IMR-90 (cell line): ENCODE measurements at regions not wholly inside any gene's neighbourhood (a gene's known extent, or its start where the extent isn't known, plus 50 kb on each side); places are given as distances from the start of the nearest gene placed in this dataset.

Experiments
- ATAC-seq: fragments of 200-7000 bp; cut with Tn5 transposase; 2 replicates; pipeline ENCODE4 v1.9.1; 2020; ENCODE audit warnings: low read depth, mild to moderate bottlenecking, moderate library complexity
- BruUV-seq: library from RNA; stranded (reverse); fragments of 400-500 nt; replicated peaks from 2 replicates; lab custom pipeline; 2021; lab: Mats Ljungman, UMichigan
- CTCF ChIA-PET: fragments of 300-600 bp; formaldehyde crosslinking; extraction: SDS; loops from one replicate; lab custom pipeline; 2021; ENCODE audit warnings: antibody characterized with exemption; lab: Yijun Ruan, JAX
- POLR2A ChIA-PET: fragments of 300-600 bp; sonication (Branson Sonifier 250); formaldehyde crosslinking; loops from one replicate; lab custom pipeline; 2022; ENCODE audit warnings: antibody characterized with exemption; ENCODE audit not compliant: unreplicated experiment; lab: Charles Lee
- DNase-seq: peaks from one replicate; pipeline ENCODE4 v3.0.0; 2013
- H2AFZ ChIP-seq: replicated peaks from 2 replicates; pipeline ENCODE3; 2013; ENCODE audit warnings: low read length, mild to moderate bottlenecking; ENCODE audit not compliant: poor library complexity
- H2AK5ac ChIP-seq: 2 replicates; pipeline ENCODE4 v1.6.1; 2013; ENCODE audit warnings: low read depth, low read length, inconsistent platforms
- H2AK9ac ChIP-seq: replicated peaks from 2 replicates; pipeline ENCODE3; 2013; ENCODE audit warnings: mild to moderate bottlenecking, low read depth, low read length, moderate library complexity; ENCODE audit not compliant: poor library complexity
- H2BK120ac ChIP-seq: 2 replicates; pipeline ENCODE4 v1.6.1; 2013; ENCODE audit warnings: low read depth, low read length, inconsistent platforms
- H2BK15ac ChIP-seq: 3 replicates; pipeline ENCODE4 v1.6.1; 2013; ENCODE audit warnings: low read depth, low read length, inconsistent platforms
- H2BK20ac ChIP-seq: 2 replicates; pipeline ENCODE4 v1.6.1; 2013; ENCODE audit warnings: low read depth, mild to moderate bottlenecking, inconsistent platforms, low read length, moderate library complexity
- H2BK5ac ChIP-seq: 2 replicates; pipeline ENCODE4 v1.6.1; 2013; ENCODE audit warnings: mild to moderate bottlenecking, low read depth, low read length, inconsistent platforms; ENCODE audit not compliant: poor library complexity, severe bottlenecking
- H3K14ac ChIP-seq: replicated peaks from 2 replicates; pipeline ENCODE4 v1.6.1; 2013; ENCODE audit warnings: low read depth, low read length, inconsistent platforms
- H3K18ac ChIP-seq: 2 replicates; pipeline ENCODE4 v1.6.1; 2013; ENCODE audit warnings: low read depth, low read length, control low read depth
- H3K23ac ChIP-seq: 2 replicates; pipeline ENCODE4 v1.6.1; 2013; ENCODE audit warnings: low read depth, low read length, inconsistent platforms
- H3K27ac ChIP-seq: 2 replicates; pipeline ENCODE4 v1.5.1; 2013; ENCODE audit warnings: mild to moderate bottlenecking, control low read depth, low read length; ENCODE audit not compliant: insufficient read depth
- H3K27me3 ChIP-seq: 2 replicates; pipeline ENCODE4 v1.6.1; 2013; ENCODE audit warnings: low read length; ENCODE audit not compliant: control insufficient read depth, insufficient read depth
- H3K36me3 ChIP-seq: 2 replicates; pipeline ENCODE4 v1.6.1; 2013; ENCODE audit warnings: low read length, mixed read lengths; ENCODE audit not compliant: control insufficient read depth, insufficient read depth
- H3K4ac ChIP-seq: 2 replicates; pipeline ENCODE4 v1.6.1; 2013; ENCODE audit warnings: low read depth, low read length, inconsistent platforms
- H3K4me1 ChIP-seq: 2 replicates; pipeline ENCODE4 v1.6.1; 2013; ENCODE audit warnings: low read length, mixed read lengths; ENCODE audit not compliant: control insufficient read depth, insufficient read depth
- H3K4me2 ChIP-seq: 2 replicates; pipeline ENCODE4 v1.6.1; 2013; ENCODE audit warnings: low read depth, mild to moderate bottlenecking, control low read depth, low read length, moderate library complexity
- H3K4me3 ChIP-seq: 2 replicates; pipeline ENCODE4 v1.5.1; 2013; ENCODE audit warnings: low read depth, mild to moderate bottlenecking, control low read depth, low read length, moderate library complexity; ENCODE audit not compliant: insufficient read depth
- H3K56ac ChIP-seq: 2 replicates; pipeline ENCODE4 v1.6.1; 2013; ENCODE audit warnings: low read length, inconsistent platforms; ENCODE audit not compliant: insufficient read depth; ENCODE audit errors: extremely low read depth
- H3K79me1 ChIP-seq, 2 experiments: 2 replicates each; pipeline ENCODE4 v1.6.1; 2013; ENCODE audit warnings: low read length in 2 of 2, inconsistent platforms in 1 of 2, low read depth in 1 of 2
- H3K9ac ChIP-seq: 2 replicates; pipeline ENCODE4 v1.6.1; 2013; ENCODE audit warnings: low read depth, low read length, control low read depth
- H3K9me1 ChIP-seq: 2 replicates; pipeline ENCODE4 v1.6.1; 2013; ENCODE audit warnings: low read length, inconsistent platforms; ENCODE audit not compliant: insufficient read depth
- H3K9me3 ChIP-seq: 2 replicates; pipeline ENCODE4 v1.6.1; 2013; ENCODE audit warnings: low read length; ENCODE audit not compliant: control insufficient read depth, insufficient read depth
- H4K20me1 ChIP-seq: 2 replicates; pipeline ENCODE4 v1.6.1; 2013; ENCODE audit warnings: low read length, inconsistent platforms; ENCODE audit not compliant: insufficient read depth
- H4K5ac ChIP-seq: 2 replicates; pipeline ENCODE4 v1.6.1; 2013; ENCODE audit warnings: mild to moderate bottlenecking, low read depth, low read length, control low read depth
- H4K8ac ChIP-seq, 2 experiments: 2 replicates each; pipeline ENCODE4 v1.6.1; 2013; ENCODE audit warnings: low read depth in 2 of 2, low read length in 2 of 2, control low read depth in 1 of 2, inconsistent platforms in 1 of 2
- H4K91ac ChIP-seq: 2 replicates; pipeline ENCODE4 v1.6.1; 2013; ENCODE audit warnings: low read depth, low read length, inconsistent platforms; ENCODE audit not compliant: insufficient read depth
- BHLHE40 ChIP-seq: fragments of 150-350 bp; IDR thresholded peaks from 2 replicates; pipeline ENCODE4 v1.6.1; 2016; ENCODE audit warnings: mild to moderate bottlenecking, low read depth, low read length
- CEBPB ChIP-seq: IDR thresholded peaks from 2 replicates; pipeline ENCODE4 v1.6.1; 2012; ENCODE audit warnings: low read depth, low read length, improper control_type of control experiment
- CHD1 ChIP-seq: IDR thresholded peaks from 2 replicates; pipeline ENCODE4 v1.6.1; 2012; ENCODE audit warnings: low read depth, low read length, improper control_type of control experiment
- FOS ChIP-seq: fragments of 150-350 bp; IDR thresholded peaks from 2 replicates; pipeline ENCODE4 v1.6.1; 2016; ENCODE audit warnings: low read depth, low read length
- MAFK ChIP-seq: IDR thresholded peaks from 2 replicates; pipeline ENCODE4 v1.6.1; 2012; ENCODE audit warnings: low read depth, low read length, improper control_type of control experiment
- MAZ ChIP-seq: IDR thresholded peaks from 2 replicates; pipeline ENCODE4 v1.6.1; 2012; ENCODE audit warnings: low read depth, mild to moderate bottlenecking, low read length, improper control_type of control experiment, moderate library complexity, borderline replicate concordance
- MXI1 ChIP-seq: IDR thresholded peaks from 2 replicates; pipeline ENCODE4 v1.6.1; 2012; ENCODE audit warnings: low read depth, mild to moderate bottlenecking, low read length, moderate library complexity, borderline replicate concordance
- NFE2L2 ChIP-seq: fragments of 150-350 bp; IDR thresholded peaks from 2 replicates; pipeline ENCODE4 v1.6.1; 2016; ENCODE audit warnings: low read depth, mild to moderate bottlenecking, low read length
- POLR2A ChIP-seq: IDR thresholded peaks from 2 replicates; pipeline ENCODE4 v1.6.1; 2012; ENCODE audit warnings: mild to moderate bottlenecking, low read depth, low read length
- RAD21 ChIP-seq: IDR thresholded peaks from 2 replicates; pipeline ENCODE4 v1.6.1; 2012; ENCODE audit warnings: low read length, improper control_type of control experiment
- RCOR1 ChIP-seq: IDR thresholded peaks from 2 replicates; pipeline ENCODE4 v1.6.1; 2012; ENCODE audit warnings: mild to moderate bottlenecking, low read length, improper control_type of control experiment; ENCODE audit not compliant: insufficient replicate concordance
- RFX5 ChIP-seq: IDR thresholded peaks from 2 replicates; pipeline ENCODE4 v1.8.0; 2012; ENCODE audit warnings: low read depth, mild to moderate bottlenecking, low read length, moderate library complexity
- SMC3 ChIP-seq: fragments of 150-350 bp; IDR thresholded peaks from 2 replicates; pipeline ENCODE4 v1.6.1; 2016; ENCODE audit warnings: low read depth, mild to moderate bottlenecking, antibody characterized with exemption, low read length, moderate library complexity
- WGBS, 2 experiments: methylation state at CpG; one replicate each; pipeline versions ENCODE4 v1.1.5 to v1.1.7; 2013; ENCODE audit warnings: missing lambda C conversion rate in 2 of 2; ENCODE audit not compliant: insufficient read length in 1 of 2; ENCODE audit errors: extremely low coverage in 2 of 2; 5-methylcytosine and 5-hydroxymethylcytosine counted together
- dilution Hi-C: fragments of 300-500 bp; cut with HindIII; formaldehyde crosslinking; loops from one replicate; pipeline ENCODE4 v1.14.3; 2018; ENCODE audit warnings: low sequenced_read_pairs; ENCODE audit not compliant: unreplicated experiment
- in situ Hi-C: fragments of 300-500 bp; cut with MboI; formaldehyde crosslinking; loops from 3 replicates; pipeline ENCODE4 v1.14.3; 2019; ENCODE audit warnings: low sequenced_read_pairs, inconsistent platforms, mixed read lengths
- intact Hi-C: fragments of 100-400 bp; cut with micrococcal nuclease; formaldehyde crosslinking; loops from 2 replicates; pipeline ENCODE4 v1.10.0; 2022
- TF ChIP-seq, protein P1 (sequence below): conservative IDR thresholded peaks from 2 replicates; pipeline ENCODE4 v1.5.1; 2012; ENCODE audit warnings: mild to moderate bottlenecking, low read depth, low read length, improper control_type of control experiment
- TF ChIP-seq, protein P2 (sequence below): fragments of 150-350 bp; IDR thresholded peaks from 2 replicates; pipeline ENCODE4 v1.6.1; 2016; ENCODE audit warnings: low read depth, mild to moderate bottlenecking, low read length, moderate library complexity, borderline replicate concordance
- TF ChIP-seq, protein P3 (sequence below): fragments of 150-350 bp; IDR thresholded peaks from 2 replicates; pipeline ENCODE4 v1.6.1; 2017; ENCODE audit warnings: mild to moderate bottlenecking, antibody characterized with exemption, low read length, low read depth

DNA sequence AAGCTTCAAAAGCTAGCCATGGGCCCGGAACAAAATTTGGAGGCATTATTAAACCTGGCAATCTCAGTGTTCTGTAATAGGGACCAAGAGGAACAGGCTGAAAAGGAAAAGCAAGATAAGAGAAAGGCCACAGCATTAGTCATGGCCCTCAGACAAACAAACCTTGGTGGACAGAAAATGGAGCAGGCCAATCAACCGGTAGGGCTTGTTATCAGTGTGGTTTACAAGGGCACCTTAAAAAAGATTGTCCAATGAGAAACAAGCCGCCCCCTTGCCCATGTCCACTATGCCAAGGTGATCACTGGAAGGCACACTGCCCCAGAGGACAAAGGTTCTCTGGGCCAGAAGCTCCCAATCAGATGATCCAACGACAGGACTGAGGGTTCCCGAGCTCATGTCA, 653.9 kb upstream of the TMEM132C start:
- H3K18ac ChIP-seq, result no peak overlapping the region
- ATAC-seq (no peak), DNase-seq (peak; percentile 8)
- H2BK20ac ChIP-seq, result no peak overlapping the region
- no peaks in the 10 kb centered on the region for H3K79me1 ChIP-seq
- intact Hi-C loops, result no loop called here
- no peak overlapping the region for H3K23ac ChIP-seq
- H3K56ac ChIP-seq, result no peak overlapping the region
- no peak overlapping the region for H2AFZ ChIP-seq
- in situ Hi-C loops, result no loop called here
- no peaks in the 10 kb centered on the region; the same call in 1 of the 2 replicates for H3K9me3 ChIP-seq
- WGBS, 2 experiments, result 18% methylated on average over 3 of the region's 5 CpGs; no CpG with 5 or more reads in 1 of the 2 experiments
- no peaks in the 10 kb centered on the region for H4K20me1 ChIP-seq
- no peak overlapping the region for H3K27ac ChIP-seq
- BruUV-seq, result no TSS peak
- CTCF ChIA-PET, result no interaction called here
- no peak overlapping the region for H3K9ac ChIP-seq
- no peak overlapping the region for H3K4me3 ChIP-seq
- no peak overlapping the region for H3K4me2 ChIP-seq
- H3K9me1 ChIP-seq, result no peaks in the 10 kb centered on the region
- TF ChIP-seq, protein P1, sequence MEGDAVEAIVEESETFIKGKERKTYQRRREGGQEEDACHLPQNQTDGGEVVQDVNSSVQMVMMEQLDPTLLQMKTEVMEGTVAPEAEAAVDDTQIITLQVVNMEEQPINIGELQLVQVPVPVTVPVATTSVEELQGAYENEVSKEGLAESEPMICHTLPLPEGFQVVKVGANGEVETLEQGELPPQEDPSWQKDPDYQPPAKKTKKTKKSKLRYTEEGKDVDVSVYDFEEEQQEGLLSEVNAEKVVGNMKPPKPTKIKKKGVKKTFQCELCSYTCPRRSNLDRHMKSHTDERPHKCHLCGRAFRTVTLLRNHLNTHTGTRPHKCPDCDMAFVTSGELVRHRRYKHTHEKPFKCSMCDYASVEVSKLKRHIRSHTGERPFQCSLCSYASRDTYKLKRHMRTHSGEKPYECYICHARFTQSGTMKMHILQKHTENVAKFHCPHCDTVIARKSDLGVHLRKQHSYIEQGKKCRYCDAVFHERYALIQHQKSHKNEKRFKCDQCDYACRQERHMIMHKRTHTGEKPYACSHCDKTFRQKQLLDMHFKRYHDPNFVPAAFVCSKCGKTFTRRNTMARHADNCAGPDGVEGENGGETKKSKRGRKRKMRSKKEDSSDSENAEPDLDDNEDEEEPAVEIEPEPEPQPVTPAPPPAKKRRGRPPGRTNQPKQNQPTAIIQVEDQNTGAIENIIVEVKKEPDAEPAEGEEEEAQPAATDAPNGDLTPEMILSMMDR, result no peak
- no peak for TF ChIP-seq MAFK
- TF ChIP-seq POLR2A, result no peak
- no peak for TF ChIP-seq SMC3
- TF ChIP-seq, protein P2, sequence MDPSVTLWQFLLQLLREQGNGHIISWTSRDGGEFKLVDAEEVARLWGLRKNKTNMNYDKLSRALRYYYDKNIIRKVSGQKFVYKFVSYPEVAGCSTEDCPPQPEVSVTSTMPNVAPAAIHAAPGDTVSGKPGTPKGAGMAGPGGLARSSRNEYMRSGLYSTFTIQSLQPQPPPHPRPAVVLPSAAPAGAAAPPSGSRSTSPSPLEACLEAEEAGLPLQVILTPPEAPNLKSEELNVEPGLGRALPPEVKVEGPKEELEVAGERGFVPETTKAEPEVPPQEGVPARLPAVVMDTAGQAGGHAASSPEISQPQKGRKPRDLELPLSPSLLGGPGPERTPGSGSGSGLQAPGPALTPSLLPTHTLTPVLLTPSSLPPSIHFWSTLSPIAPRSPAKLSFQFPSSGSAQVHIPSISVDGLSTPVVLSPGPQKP, result no peak
- no peak for TF ChIP-seq MXI1
- TF ChIP-seq MAZ, result no peak
- no peak for TF ChIP-seq RCOR1
- TF ChIP-seq RFX5, result no peak
- no peak for TF ChIP-seq RAD21
- no peak for TF ChIP-seq CEBPB
- TF ChIP-seq NFE2L2, result no peak
- TF ChIP-seq CHD1, result no peak
- no peak for TF ChIP-seq BHLHE40
- TF ChIP-seq, protein P3, sequence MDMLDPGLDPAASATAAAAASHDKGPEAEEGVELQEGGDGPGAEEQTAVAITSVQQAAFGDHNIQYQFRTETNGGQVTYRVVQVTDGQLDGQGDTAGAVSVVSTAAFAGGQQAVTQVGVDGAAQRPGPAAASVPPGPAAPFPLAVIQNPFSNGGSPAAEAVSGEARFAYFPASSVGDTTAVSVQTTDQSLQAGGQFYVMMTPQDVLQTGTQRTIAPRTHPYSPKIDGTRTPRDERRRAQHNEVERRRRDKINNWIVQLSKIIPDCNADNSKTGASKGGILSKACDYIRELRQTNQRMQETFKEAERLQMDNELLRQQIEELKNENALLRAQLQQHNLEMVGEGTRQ, result no peak
- TF ChIP-seq FOS, result no peak
- H4K5ac ChIP-seq, result no peak overlapping the region
- H4K8ac ChIP-seq, result no peak overlapping the region
- H3K4ac ChIP-seq, result no peak overlapping the region
- no peak overlapping the region for H2AK5ac ChIP-seq
- no peaks in the 10 kb centered on the region for H3K4me1 ChIP-seq
- H4K91ac ChIP-seq, result no peak overlapping the region
- H3K27me3 ChIP-seq, result no peaks in the 10 kb centered on the region
- no peaks in the 10 kb centered on the region for H3K36me3 ChIP-seq
- no peak overlapping the region for H2BK5ac ChIP-seq
- no peak overlapping the region for H2AK9ac ChIP-seq
- dilution Hi-C loops, result no loop called here
- no peak overlapping the region for H2BK120ac ChIP-seq
- POLR2A ChIA-PET, result no interaction called here
- no peak overlapping the region for H2BK15ac ChIP-seq
- H3K14ac ChIP-seq, result no peak overlapping the region
